ENCODE measurements at regions not wholly inside any gene's neighbourhood (a gene's known extent, or its start where the extent isn't known, plus 50 kb on each side); places are given as distances from the start of the nearest gene placed in this dataset.

DNA sequence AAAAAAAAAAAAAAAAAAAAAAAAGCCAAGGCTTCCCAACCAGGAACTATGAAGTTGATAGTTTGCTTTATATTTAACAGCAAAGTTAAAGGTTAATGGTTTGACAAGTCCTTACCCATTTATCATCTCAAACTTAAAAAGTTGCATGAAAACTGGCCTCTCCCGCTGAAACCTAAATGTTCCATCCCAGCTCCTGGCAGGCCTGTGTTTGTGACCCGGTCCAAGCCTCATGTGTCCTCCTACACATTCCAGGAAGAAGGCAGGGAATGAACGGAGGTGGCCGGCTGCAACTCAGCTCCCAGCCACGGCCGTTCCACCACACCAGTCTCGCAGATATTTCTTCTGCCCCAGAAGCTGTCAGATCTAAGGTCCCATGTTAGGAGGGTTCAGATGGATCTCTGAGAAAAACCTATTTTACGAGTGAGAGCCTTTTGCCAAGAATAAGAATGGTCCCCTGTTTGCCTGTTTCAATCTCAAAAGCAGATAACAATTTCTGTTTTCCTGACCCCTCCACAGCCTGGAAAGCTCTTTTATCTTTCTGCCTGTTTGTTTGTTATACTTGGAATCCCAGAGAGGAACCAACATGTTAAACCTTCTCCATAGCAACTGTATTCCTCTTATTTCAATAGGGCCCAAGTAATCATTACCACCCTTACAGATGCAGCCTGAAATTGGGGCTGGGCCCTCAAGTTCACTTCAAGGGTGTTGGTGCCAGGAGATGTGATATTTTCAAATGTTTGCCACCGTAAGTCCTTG, 56.5 kb downstream of the KCTD12 start:
- Histone ChIP-seq H3K36me3 (no peaks in the 10 kb centered on the region), H3K27ac (peak overlapping the region; percentile 24), H3K4me3 (no peak overlapping the region), H3K27me3 (no peaks in the 10 kb centered on the region), H3K9me3 (no peaks in the 10 kb centered on the region), H3K4me1 (peaks cover 21% of the 10 kb centered on the region)
- intact Hi-C loops (cut with DNase I) = no loop called here
- no peak for DNase-seq (ENCODE audit: extremely low spot score in 2 of 2)
- TF ChIP-seq POLR2A (IDR thresholded peaks at IDR 0.05) = no peak
- no peak for TF ChIP-seq CTCF (IDR thresholded peaks at IDR 0.05)
- no peak for TF ChIP-seq POLR2AphosphoS5 (IDR thresholded peaks at IDR 0.05; ENCODE audit: insufficient read depth in 1 of 2, low read depth in 1 of 2)

- H3K4me1 ChIP-seq = peaks cover 21% of the 10 kb centered on the region
- H3K36me3 ChIP-seq = no peaks in the 10 kb centered on the region
- no peaks in the 10 kb centered on the region for H3K9me3 ChIP-seq
- no peak overlapping the region for H3K4me3 ChIP-seq
- H3K27ac ChIP-seq = no peak overlapping the region
- no peak for DNase-seq (ENCODE audit: extremely low spot score in 2 of 2)
- no peaks in the 10 kb centered on the region for H3K27me3 ChIP-seq
- intact Hi-C loops (cut with DNase I) = no loop called here
- TF ChIP-seq POLR2A (IDR thresholded peaks at IDR 0.05) = no peak
- TF ChIP-seq CTCF (IDR thresholded peaks at IDR 0.05) = no peak
- no peak for TF ChIP-seq POLR2AphosphoS5 (IDR thresholded peaks at IDR 0.05; ENCODE audit: insufficient read depth in 1 of 2, low read depth in 1 of 2)
Measured at GRCh38 chr13:76828316-76828741, 57.9 kb downstream of the KCTD12 start.

GRCh38 chr13:76826527-76826926, 59.7 kb downstream of the KCTD12 start:
- no peaks in the 10 kb centered on the region for H3K36me3 ChIP-seq
- intact Hi-C loops (cut with DNase I) = no loop called here
- no peak for TF ChIP-seq POLR2A (IDR thresholded peaks at IDR 0.05)
- no peak for TF ChIP-seq POLR2AphosphoS5 (IDR thresholded peaks at IDR 0.05; ENCODE audit: insufficient read depth in 1 of 2, low read depth in 1 of 2)
- TF ChIP-seq CTCF (IDR thresholded peaks at IDR 0.05) = no peak
- DNase-seq (ENCODE audit: extremely low spot score in 2 of 2) = no peak
- no peak overlapping the region for H3K27ac ChIP-seq
- no peak overlapping the region for H3K4me3 ChIP-seq
- H3K9me3 ChIP-seq = no peaks in the 10 kb centered on the region
- peaks cover 21% of the 10 kb centered on the region for H3K4me1 ChIP-seq
- H3K27me3 ChIP-seq = no peaks in the 10 kb centered on the region

DNA sequence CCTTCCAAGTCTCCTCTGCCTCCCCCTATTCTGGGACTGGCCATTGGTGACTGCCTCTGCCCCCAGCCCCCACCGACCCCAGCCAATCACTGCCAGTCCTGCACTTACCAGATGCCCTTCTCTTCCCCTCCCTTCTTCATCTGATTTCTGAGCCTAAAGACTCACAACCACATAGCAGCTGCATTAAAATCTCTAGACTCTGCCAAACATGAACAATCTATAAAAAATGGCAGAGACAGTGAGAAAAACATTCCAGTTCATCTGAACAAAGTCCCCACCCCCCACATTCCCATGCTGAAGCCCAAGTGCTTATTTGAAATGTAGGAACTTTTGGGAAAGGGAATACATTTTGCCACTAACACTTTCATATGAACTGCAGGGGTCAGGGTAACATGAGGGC, 60.8 kb downstream of the KCTD12 start:
- intact Hi-C loops (cut with DNase I) = no loop called here
- Histone ChIP-seq H3K4me3 (no peak overlapping the region), H3K27me3 (no peaks in the 10 kb centered on the region), H3K36me3 (no peaks in the 10 kb centered on the region), H3K9me3 (no peaks in the 10 kb centered on the region), H3K4me1 (peaks cover 21% of the 10 kb centered on the region), H3K27ac (no peak overlapping the region)
- no peak for TF ChIP-seq CTCF (IDR thresholded peaks at IDR 0.05)
- TF ChIP-seq POLR2AphosphoS5 (IDR thresholded peaks at IDR 0.05; ENCODE audit: insufficient read depth in 1 of 2, low read depth in 1 of 2) = no peak
- no peak for TF ChIP-seq POLR2A (IDR thresholded peaks at IDR 0.05)
- DNase-seq (ENCODE audit: extremely low spot score in 2 of 2) = no peak

GRCh38 chr13:76823969-76824368, 62.2 kb downstream of the KCTD12 start:
- intact Hi-C loops (cut with DNase I) = no loop called here
- no peak for DNase-seq (ENCODE audit: extremely low spot score in 2 of 2)
- H3K9me3 ChIP-seq = no peaks in the 10 kb centered on the region
- H3K27ac ChIP-seq = no peak overlapping the region
- peaks cover 8% of the 10 kb centered on the region for H3K4me1 ChIP-seq
- no peak for TF ChIP-seq POLR2A (IDR thresholded peaks at IDR 0.05)
- H3K4me3 ChIP-seq = no peak overlapping the region
- H3K36me3 ChIP-seq = no peaks in the 10 kb centered on the region
- H3K27me3 ChIP-seq = no peaks in the 10 kb centered on the region
